WTC11 (cell line): ENCODE measurements at regions not wholly inside any gene's neighbourhood (a gene's known extent, or its start where the extent isn't known, plus 50 kb on each side); places are given as distances from the start of the nearest gene placed in this dataset.
A peak's percentile ranks its signal among the peaks of the same experiment; 100 is the strongest.

Source experiments
- ATAC-seq: fragments of 200-7000 bp; cut with Tn5 transposase; 2 replicates; pipeline ENCODE4 v1.10.0; 2021; ENCODE audit warnings: mild to moderate bottlenecking, moderate library complexity
- CTCF ChIA-PET: fragments of 300-600 bp; sonication (Branson Sonifier 250); formaldehyde crosslinking; loops from one replicate; lab custom pipeline; 2021; ENCODE audit warnings: antibody characterized with exemption; lab: Charles Lee
- POLR2A ChIA-PET: fragments of 350-600 bp; sonication (Branson Sonifier 250); formaldehyde crosslinking; loops from one replicate; lab custom pipeline; 2021; ENCODE audit warnings: antibody characterized with exemption; lab: Charles Lee
- DNase-seq: peaks from one replicate; pipeline ENCODE4 v3.0.0; 2021; ENCODE audit warnings: low spot score
- H3K27ac Mint-ChIP-seq: 2 replicates; pipeline ENCODE4 v1.8.0; 2021; ENCODE audit warnings: mixed read lengths
- H3K27me3 Mint-ChIP-seq: 2 replicates; pipeline ENCODE4 v1.8.0; 2021; ENCODE audit warnings: low read depth, mild to moderate bottlenecking, moderate library complexity, mixed read lengths
- H3K36me3 Mint-ChIP-seq: 2 replicates; pipeline ENCODE4 v1.8.0; 2021; ENCODE audit warnings: mixed read lengths
- H3K4me1 Mint-ChIP-seq: 2 replicates; pipeline ENCODE4 v1.8.0; 2022; ENCODE audit warnings: mixed read lengths
- H3K4me3 Mint-ChIP-seq: 2 replicates; pipeline ENCODE4 v1.8.0; 2021; ENCODE audit warnings: mild to moderate bottlenecking, moderate library complexity, mixed read lengths
- H3K9me3 Mint-ChIP-seq: 2 replicates; pipeline ENCODE4 v1.8.0; 2021; ENCODE audit warnings: mixed read lengths
- CTCF ChIP-seq: fragments of 200-600 bp; IDR thresholded peaks from 2 replicates; pipeline ENCODE4 v1.8.0; 2022; ENCODE audit warnings: antibody characterized with exemption
- ESRRA ChIP-seq: sonication (generic); formaldehyde crosslinking; IDR thresholded peaks from 2 replicates; pipeline ENCODE4 v1.8.1; 2022; ENCODE audit warnings: mild to moderate bottlenecking, missing genetic modification reagents, borderline replicate concordance
- IRF2 ChIP-seq: sonication (generic); formaldehyde crosslinking; IDR thresholded peaks from 2 replicates; pipeline ENCODE4 v1.8.0; 2022; ENCODE audit warnings: low read depth, missing genetic modification reagents, borderline replicate concordance
- MXD4 ChIP-seq: fragments of 250-450 bp; sonication (Bioruptor Pico); IDR thresholded peaks from 2 replicates; pipeline ENCODE4 v1.8.0; 2021; ENCODE audit warnings: mild to moderate bottlenecking, moderate library complexity, borderline replicate concordance
- NFYB ChIP-seq: sonication (generic); formaldehyde crosslinking; conservative IDR thresholded peaks from 2 replicates; pipeline ENCODE4 v1.8.0; 2022; ENCODE audit warnings: low read depth, missing genetic modification reagents
- PREB ChIP-seq: sonication (generic); formaldehyde crosslinking; IDR thresholded peaks from 2 replicates; pipeline ENCODE4 v1.8.1; 2022; ENCODE audit warnings: mild to moderate bottlenecking, missing genetic modification reagents, moderate library complexity, borderline replicate concordance
- USF2 ChIP-seq: sonication (generic); formaldehyde crosslinking; IDR thresholded peaks from 2 replicates; pipeline ENCODE4 v1.8.1; 2023; ENCODE audit warnings: mild to moderate bottlenecking, missing genetic modification reagents, moderate library complexity
- ZNF232 ChIP-seq: sonication (generic); formaldehyde crosslinking; IDR thresholded peaks from 2 replicates; pipeline ENCODE4 v1.8.0; 2022; ENCODE audit warnings: mild to moderate bottlenecking, missing genetic modification reagents
- TF ChIP-seq, protein P1 (sequence below): fragments of 250-450 bp; sonication (Bioruptor Pico); IDR thresholded peaks from 2 replicates; pipeline ENCODE4 v1.9.0; 2021; ENCODE audit warnings: mild to moderate bottlenecking, borderline replicate concordance

DNA sequence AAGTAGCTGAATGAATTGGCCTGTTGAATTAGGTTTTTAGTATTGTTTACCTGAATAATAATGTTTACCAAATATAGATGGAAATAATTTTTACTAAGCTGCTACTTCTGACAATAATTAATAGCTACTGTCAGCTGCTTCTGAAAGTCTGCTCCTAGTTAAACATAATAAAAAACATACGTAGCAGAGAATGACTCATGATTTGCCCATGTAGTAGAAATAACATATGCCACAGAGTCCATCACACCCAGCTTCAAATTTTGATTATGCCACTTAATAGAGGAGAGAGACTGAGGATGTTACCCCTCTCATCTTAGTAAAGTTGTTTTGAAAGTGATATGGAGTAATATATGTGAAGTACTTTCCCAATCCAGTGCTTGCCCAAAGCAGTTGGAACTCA is 57.6 kb upstream of the MDFIC start (continued):
- TF ChIP-seq, protein P1, sequence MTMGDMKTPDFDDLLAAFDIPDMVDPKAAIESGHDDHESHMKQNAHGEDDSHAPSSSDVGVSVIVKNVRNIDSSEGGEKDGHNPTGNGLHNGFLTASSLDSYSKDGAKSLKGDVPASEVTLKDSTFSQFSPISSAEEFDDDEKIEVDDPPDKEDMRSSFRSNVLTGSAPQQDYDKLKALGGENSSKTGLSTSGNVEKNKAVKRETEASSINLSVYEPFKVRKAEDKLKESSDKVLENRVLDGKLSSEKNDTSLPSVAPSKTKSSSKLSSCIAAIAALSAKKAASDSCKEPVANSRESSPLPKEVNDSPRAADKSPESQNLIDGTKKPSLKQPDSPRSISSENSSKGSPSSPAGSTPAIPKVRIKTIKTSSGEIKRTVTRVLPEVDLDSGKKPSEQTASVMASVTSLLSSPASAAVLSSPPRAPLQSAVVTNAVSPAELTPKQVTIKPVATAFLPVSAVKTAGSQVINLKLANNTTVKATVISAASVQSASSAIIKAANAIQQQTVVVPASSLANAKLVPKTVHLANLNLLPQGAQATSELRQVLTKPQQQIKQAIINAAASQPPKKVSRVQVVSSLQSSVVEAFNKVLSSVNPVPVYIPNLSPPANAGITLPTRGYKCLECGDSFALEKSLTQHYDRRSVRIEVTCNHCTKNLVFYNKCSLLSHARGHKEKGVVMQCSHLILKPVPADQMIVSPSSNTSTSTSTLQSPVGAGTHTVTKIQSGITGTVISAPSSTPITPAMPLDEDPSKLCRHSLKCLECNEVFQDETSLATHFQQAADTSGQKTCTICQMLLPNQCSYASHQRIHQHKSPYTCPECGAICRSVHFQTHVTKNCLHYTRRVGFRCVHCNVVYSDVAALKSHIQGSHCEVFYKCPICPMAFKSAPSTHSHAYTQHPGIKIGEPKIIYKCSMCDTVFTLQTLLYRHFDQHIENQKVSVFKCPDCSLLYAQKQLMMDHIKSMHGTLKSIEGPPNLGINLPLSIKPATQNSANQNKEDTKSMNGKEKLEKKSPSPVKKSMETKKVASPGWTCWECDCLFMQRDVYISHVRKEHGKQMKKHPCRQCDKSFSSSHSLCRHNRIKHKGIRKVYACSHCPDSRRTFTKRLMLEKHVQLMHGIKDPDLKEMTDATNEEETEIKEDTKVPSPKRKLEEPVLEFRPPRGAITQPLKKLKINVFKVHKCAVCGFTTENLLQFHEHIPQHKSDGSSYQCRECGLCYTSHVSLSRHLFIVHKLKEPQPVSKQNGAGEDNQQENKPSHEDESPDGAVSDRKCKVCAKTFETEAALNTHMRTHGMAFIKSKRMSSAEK: no peak
- TF ChIP-seq PREB (CRISPR knock-in tag): no peak

- CTCF ChIA-PET: interaction anchor here (0.6 to 1.7 kb wide), 28 partner anchors 9 to 986 kb away, joined by 3 to 18 read pairs (median 4); no protein-coding TSS in a partner anchor
- H3K27ac Mint-ChIP-seq: no peak overlapping the region
- DNase-seq (peak; percentile 58), ATAC-seq (peak; percentile 95)
- TF ChIP-seq ESRRA (no peak), USF2 (CRISPR knock-in tag) (no peak), ZNF232 (CRISPR knock-in tag) (no peak), CTCF (0 out of 2 replicates have a peak, but pooled peaks have one; percentile 41), MXD4 (CRISPR knock-in tag) (no peak), IRF2 (CRISPR knock-in tag) (no peak), NFYB (no peak)
- no peaks in the 10 kb centered on the region for H3K27me3 Mint-ChIP-seq
- H3K9me3 Mint-ChIP-seq: no peaks in the 10 kb centered on the region
- H3K4me1 Mint-ChIP-seq: no peaks in the 10 kb centered on the region
- no peak overlapping the region for H3K4me3 Mint-ChIP-seq
- no peaks in the 10 kb centered on the region for H3K36me3 Mint-ChIP-seq
- POLR2A ChIA-PET: no interaction called here
Measured at GRCh38 chr7:114865564-114865963, 56.3 kb upstream of the MDFIC start.
